Tongue (tissue), 1 donor: ENCODE measurements at regions not wholly inside any gene's neighbourhood (a gene's known extent, or its start where the extent isn't known, plus 50 kb on each side); places are given as distances from the start of the nearest gene placed in this dataset.

Source experiments
- DNase-seq: peaks from one replicate; pipeline ENCODE4 v3.0.0-alpha.2; 2015

GRCh38 chr11:131052367-131052766 is 136.1 kb upstream of the SNX19 start:
- no peak for DNase-seq

DNA sequence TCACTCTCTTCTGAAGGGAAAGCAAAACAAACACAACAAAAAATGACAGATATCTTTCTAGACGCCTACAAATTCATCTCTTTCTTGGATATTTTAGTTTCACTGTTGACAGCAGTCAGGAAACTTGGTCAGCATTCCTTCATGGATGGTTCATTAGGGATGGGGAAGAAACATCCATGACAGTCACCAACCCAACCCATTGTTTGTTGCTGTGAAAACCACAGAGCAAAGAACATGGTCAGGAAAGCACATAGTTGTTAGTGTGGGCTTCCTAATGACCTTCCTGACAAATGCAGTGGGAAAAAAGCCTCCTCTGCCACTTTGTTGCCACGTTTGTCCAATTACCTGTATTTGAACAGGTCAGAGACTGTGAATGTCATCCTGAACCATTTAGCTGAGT is 139.8 kb upstream of the SNX19 start:
- DNase-seq = no peak

DNA sequence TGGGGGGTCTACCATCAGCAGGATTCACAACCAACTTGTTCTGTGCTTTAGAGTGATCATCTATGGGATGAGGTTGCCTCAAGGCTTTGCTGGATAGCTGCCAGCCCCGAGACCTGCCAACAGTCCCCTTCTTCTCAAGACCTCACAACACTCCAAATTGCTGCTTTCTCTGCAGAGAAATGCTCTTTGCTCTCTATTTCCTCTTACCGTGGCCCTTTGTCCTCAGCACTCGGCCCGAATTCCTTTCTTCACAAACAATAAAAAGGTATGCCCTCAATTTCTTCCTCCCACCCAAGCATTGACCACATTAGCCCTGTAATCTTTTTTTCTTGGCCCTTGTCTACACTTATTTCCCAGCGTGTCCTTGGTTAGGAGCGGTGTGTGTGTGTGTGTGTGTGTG is 147.4 kb upstream of the SNX19 start:
- DNase-seq = no peak

- DNase-seq = peak; percentile 86
Measured at GRCh38 chr11:131064373-131064991, 148.2 kb upstream of the SNX19 start.

DNA sequence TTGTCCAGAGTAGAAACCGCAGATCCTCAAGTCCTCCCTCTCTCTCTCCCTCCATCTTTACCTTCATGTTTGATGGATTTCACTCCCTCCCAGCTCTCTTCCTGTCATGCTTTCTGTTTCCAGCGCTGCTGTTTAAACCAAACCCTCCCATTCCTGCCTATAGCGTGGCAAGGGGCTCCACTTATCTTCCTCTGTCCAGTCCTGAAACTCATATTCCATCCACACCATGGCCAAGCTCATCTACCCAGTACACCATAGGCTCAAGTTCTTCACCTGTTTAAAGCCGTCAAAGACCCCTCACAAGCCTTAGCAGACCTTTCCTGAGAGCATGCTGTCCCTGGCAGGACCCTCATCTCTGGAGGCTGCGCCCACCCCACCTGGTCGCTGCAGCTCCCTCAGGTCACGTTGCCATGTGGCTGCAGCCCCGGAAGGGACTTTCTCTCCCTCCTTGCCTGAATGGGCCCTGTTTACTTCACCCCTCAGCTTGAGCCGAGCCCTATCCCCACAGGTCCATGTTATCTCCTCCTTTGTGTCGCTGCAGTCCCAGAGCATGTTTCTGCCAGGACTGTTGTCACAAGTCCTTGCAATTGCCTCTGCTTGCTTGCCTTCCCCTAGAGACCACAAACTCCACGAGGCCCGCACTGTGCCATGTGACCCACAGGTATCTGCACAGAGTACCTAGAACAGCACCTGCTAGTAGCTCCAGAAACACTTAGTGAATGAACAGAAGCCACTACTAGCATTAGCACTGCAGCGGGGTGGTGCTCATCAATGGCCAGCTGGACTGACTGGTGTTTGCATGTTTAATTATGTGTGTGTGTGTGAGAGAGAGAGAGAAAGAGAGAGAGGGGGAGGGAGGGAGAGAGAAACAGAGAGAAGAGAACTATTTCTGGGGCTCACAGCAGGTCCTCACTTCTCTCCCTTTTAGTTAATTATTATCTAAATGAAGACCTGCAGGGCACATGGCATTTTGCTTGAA is 149.4 kb upstream of the SNX19 start:
- DNase-seq = peak; percentile 20

GRCh38 chr11:131066551-131066950 is 150.3 kb upstream of the SNX19 start:
- DNase-seq = no peak

DNA sequence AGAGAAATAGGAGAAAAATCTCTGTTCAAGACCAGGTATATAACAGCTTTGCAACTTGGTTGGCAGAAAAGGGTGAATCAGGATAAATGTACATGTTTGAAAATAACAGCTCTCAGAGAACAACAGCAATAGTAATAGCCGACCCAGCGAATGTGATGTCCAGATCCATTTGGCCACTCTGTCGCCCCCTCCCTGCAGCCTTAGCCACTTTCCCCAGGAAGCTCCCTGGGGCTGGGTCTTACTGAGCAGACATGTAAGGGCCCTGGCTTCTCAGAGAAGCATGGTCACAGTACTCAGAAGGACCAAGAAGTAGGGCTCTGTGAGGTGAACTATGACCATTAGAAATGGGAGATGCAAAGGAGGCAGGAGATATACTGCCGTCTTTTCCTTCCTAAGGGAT is 154.1 kb upstream of the SNX19 start:
- DNase-seq = no peak

- no peak for DNase-seq
Measured at GRCh38 chr11:131073167-131073566, 156.9 kb upstream of the SNX19 start.

DNA sequence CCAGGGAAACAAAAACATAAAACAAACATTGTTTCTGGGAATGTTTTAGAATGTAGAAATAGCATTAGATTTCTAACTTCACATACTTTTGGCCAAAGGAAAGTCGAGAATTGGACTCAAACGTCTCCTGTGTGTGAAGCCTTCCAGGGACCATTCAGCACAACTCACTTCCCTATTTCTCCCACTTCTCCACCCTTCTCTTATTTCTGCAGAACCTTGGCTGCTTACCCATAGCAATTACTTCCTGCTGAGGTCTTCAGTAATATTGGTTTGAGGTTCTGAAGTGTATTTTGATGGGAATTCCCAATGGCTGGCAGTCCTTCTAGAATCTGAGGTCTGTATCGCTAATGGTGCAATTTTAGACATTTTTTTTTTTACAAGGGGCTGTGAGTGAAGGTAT is 158.3 kb upstream of the SNX19 start:
- DNase-seq = peak; percentile 70

- DNase-seq = no peak
Measured at GRCh38 chr11:131077340-131077739, 161.1 kb upstream of the SNX19 start.

- DNase-seq = no peak
Measured at GRCh38 chr11:131079036-131079435, 162.8 kb upstream of the SNX19 start.

GRCh38 chr11:131089727-131090245 is 173.5 kb upstream of the SNX19 start:
- DNase-seq = no peak

DNA sequence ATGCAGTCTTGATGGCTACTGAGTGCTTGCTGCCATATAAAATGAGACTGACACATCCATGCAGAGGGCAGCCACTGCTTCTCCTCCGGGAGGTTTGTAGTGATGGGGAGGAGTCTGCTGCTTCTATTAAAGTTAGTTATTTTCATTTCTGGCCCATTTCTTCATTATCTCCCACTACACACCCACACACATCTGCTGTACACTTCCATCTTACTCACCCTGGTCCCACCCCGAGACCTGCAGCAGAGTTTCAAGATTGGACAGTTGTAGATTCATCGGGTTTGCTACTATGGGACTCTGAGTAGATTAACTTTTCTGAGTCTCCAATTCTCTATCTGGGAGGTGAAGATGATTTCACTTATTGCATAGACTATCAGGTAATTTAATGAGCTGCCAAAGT is 176.2 kb upstream of the SNX19 start:
- no peak for DNase-seq

GRCh38 chr11:131094827-131095226 is 178.5 kb upstream of the SNX19 start:
- DNase-seq = no peak

DNA sequence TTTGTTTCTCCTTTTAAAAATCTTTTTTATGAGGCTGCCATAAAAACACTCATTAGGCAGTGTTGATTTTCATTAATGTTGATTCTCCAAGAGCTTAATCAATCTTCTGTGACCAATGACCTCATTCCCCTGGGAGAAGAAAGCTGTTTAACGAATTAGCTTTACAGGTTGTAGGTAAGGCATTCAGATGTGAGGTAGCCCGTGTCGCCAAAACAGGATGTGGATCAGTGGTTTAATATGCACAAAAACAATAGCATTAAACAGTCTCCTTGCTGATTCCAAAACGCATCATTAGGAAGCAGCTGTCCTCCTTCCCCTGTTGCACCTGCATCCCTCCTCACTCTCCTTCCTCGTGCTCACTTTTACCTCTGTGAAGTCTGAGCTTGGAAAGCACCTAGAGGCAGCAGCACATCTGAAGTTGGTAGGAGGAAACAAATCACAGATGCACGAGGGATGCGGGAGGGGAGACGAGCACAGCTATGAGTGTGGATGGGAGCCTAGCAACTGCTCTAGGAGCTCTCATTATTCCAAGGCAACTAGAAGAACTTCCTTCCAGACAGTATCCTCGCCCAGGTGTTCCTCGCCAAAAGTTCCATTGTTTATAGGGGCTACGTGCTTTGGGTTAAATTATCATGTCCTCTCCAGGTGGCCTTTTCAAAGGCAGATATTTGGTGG is 179.4 kb upstream of the SNX19 start:
- DNase-seq = no peak

- no peak for DNase-seq
Measured at GRCh38 chr11:131099013-131099412, 182.7 kb upstream of the SNX19 start.

- no peak for DNase-seq
Measured at GRCh38 chr11:131099746-131100145, 183.5 kb upstream of the SNX19 start.

DNA sequence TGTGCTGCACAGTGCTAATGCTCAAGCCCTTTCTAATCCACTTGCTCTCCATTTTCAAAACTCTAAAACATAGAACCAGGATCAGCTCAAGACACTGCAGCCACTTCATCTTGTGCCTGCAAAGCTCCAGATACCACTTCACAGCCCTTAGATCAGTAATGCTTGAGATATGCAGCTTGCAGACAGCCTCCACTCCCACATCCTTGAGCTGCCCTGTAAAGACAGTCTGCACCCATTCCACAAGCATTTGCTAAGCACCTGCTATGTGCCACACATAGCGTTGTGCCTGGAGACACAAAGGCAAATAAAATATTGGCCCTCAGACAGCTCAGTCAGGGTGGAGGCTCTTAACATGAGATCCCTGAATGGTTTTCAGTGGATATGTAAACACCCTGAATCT is 192.5 kb upstream of the SNX19 start:
- peak; percentile 18 for DNase-seq

- no peak for DNase-seq
Measured at GRCh38 chr11:131109257-131109656, 193.0 kb upstream of the SNX19 start.

GRCh38 chr11:131109790-131110189 is 193.5 kb upstream of the SNX19 start:
- DNase-seq = no peak

DNA sequence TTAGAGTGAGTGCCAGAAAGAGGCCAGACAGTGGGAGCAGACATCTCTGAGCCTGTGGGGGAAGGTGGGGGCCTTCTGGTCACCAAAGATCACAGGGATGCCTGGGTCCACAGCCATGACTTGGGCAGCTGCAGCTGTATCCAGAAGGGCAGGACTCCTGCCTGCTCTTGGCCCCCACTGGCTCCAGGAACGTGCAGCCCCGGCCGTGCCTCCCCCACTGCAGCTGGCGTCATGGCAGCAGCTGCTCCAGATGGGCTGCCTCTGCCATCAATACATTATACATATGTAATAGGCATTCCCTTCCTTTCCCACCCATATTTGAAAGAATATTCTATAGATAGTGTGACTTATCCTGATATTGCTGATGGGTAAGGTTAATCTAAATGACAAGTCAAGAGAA is 195.5 kb upstream of the SNX19 start:
- no peak for DNase-seq

GRCh38 chr11:131118247-131118646 is 202.0 kb upstream of the SNX19 start:
- DNase-seq = no peak
